ENCODE measurements at regions not wholly inside any gene's neighbourhood (a gene's known extent, or its start where the extent isn't known, plus 50 kb on each side); places are given as distances from the start of the nearest gene placed in this dataset.

DNA sequence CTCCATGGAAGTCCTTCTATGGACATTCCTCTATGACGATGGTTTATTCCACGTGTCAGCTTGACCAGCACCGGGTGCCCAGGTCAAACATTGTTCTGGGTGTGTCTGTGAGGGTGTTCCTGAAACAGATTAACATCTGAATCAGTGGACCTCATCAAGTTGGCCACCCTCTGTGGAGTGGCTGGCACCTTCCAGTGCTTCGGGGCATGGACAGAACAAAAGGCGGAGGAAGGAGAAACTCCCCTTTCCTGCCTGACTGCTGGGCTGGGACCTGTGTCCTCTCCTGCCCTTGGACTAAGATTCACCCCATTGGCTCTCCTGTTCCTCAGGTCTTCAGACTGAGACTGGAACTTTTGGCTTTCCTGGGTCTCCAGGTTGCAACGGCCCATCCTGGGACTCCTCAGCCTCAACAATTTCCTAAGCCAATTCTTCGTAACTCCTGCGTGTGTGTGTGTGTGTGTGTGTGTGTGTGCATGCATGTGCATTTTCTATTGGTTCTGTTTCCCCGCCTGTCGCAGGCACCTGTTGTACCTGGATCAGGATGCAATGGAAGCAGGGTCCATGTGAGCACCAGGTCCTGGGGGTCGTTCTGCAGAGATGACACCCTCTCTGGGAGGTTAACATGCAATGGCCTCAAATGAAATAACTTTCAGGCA, 357.2 kb upstream of the SALL3 start:
- no peak for DNase-seq

DNA sequence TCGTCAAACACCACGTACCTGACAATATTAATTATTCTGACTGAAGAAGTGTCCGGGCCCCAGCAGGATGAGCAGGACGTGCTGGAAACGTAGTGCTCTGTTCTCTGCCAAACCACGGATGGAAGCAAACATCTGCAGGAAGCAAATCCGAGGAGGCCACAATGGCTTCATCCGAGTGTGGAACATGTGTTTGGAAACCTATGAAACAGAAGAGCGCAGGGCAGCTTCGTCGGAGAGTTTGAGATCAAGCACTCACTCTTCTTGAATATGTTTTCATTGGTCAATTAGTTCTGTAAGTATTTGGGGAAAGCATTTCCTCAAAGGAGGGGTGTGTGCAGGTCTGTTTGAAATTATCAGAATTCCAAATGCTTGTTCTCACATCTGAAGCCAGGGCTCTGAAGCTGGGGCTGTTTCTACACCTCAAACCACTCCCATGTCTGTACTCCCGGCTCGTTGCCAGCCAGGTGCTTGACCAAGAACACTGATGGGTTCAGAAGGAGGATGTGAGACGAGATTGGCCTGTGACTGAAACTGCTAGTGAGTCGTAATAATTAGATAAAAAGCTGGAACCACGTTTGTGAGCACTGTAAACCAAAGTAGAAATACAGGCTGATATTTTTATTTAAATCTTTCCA, 356.6 kb upstream of the SALL3 start:
- DNase-seq, result no peak

DNA sequence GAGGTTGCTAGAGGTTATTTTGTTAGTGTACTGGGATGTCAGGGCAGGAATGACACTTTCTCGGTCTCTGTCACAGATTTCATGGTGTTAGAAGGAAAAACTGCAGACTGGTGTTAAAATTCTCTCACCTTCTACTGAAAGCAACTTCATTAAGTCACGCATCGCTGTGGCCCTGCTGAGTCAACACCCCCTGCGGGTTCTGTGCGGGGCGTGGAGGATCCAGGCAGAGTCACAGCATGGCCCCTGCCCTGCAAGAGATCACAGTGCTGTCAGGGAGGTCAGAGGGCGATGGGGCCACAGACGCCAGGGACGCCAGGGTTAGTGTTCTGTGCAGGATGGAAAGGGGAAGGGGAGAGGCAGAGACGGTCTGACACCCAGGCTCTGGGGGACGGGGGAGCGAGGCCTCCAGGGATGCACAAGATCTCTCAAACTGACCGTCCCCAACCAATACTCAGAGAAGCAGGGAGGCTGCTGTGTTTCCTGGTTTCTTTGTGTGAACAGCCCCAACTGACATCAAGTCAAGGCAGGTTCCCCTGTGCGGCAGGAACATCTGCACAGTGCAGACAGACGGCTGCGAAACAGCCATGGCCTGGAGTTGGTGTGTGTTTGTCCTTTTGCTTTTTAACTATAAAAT, 354.9 kb upstream of the SALL3 start:
- DNase-seq, result no peak

DNA sequence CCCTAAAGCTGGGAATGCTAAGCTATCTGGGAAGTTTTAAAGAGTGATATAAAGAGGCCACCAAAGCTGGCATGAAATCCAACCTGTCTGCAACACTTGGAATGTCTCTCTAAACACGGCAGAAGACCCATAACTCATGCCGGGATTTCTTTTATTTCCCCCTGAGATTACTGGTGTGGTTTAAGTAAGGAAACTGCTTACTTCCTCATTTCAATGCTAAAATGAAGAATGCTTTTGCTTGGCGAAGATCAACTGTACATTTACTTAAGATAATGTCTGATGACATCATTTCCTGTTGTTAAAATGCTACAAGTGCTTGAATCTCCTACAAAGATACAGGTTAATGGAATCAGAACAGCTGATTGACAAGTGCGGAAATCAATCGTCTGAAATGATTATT, 353.8 kb upstream of the SALL3 start:
- DNase-seq, result no peak

DNA sequence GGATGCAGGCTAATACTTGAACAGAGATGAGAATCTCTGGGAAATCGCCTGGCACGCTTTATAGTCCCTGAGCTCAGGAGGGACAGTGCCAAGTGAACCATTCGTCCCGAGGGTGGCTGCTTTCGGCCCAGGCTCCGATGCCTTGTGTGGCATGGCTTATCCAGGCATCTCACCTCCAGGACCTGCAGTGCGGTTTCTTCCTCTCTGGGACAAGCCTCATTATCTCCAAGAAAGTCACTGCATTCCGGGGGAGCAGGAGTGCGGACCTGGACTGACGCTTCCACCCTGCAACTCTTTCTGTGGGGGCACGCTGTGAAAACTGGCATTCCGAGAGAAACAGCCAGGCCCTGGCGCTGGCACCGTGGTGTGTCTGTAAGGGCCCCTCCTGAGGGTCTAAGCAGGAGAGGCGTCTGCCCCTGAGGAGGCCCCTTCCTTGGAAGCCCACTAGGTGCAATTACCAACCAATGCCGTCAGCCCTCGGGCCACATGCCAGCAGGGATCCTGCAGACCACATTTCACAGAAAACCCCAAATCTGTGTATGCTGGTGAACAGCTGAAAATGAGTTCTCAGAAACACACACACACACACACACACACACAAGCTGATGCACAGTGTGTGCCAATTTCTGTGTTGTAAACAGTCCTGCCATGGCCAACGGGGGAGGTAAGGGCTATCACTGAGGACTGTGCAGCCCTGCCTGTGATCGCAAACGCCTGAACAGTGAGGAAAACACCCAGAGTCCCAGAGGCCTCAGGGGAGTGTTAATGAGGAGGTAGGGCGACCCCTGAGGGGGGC, 351.9 kb upstream of the SALL3 start:
- DNase-seq, result no peak

DNA sequence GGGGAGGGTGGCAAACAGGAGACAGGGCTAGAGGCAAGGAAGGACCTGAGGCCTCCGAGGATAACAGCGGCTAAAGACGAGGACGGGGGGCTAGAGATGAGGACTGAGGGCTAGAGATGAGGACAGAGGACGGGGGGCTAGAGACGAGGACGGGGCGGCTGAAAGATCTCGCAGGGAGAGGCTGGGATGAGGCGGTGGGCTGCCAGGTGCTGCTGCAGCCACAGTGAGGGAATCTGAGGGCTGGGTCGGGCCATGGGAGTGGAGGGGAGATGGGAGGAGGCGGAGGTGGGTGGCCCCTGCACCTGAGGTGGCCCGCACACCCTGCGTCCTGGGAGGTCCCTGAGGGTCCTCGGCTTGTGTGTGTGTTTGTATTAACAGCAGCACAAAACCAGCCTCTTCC, 350.2 kb upstream of the SALL3 start:
- DNase-seq, result no peak

DNA sequence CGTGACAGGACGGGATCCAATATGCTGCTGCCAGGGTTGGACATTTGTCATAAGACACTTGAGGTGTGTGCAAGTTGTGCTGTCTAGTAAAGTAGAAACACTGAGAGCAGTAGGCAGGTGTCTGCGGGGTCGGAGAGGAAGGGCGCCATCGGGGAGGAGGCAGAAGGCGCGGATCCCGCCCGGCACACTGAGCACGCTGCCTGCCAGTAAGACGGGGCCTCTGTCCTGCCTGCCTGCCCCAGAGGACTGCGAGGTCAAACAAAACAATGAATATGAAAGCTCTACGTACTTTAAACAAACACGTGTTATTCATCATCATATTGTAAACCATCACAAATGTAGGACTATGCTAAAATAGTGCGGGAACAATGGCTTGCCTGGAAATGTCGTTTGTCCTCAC, 349.3 kb upstream of the SALL3 start:
- no peak for DNase-seq

DNA sequence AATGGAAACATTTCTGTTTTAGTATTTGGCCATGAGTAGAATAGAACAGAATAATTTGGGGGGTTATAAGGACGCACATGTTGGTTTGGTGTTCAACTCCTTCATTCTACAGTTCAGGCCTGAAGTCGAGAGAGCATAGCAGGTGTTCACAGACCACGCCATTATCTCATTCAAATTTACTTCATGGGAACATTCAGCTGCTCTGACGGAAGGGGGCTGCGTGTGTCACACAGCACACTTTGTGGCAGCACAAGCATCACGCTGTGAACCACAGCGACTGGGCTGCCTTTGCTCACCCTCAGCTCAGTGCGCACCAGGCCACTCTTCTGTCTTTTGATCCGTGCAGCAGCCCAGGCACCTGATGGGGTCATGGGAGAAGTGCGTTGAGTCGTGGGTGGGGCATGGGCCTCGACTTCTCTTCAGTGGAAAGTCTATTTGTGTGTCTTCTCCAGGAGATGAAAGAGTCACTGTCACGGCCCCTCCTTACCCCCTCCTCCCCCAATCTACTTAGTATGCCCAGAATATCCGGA, 348.6 kb upstream of the SALL3 start:
- DNase-seq, result no peak

DNA sequence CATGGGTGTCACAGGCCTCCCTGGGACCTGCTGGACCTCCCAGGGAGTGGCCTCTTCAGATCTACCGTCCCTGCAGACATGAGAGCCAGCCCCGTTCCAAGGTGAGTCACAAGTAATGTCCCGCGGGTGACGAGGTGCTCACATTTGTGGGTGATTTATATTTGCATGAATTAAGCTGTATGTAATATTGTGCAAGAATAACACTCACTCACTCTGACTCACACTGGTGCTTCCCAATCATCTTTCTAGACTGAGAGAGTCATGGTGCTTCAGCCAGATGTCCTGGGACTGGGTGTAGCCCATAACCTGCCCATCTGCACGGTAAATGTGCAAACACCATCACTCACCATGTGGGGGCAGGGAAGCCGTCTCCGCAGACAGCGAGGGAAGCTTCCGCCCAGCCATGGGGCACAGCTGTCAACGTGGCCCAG, 347.5 kb upstream of the SALL3 start:
- DNase-seq, result no peak

DNA sequence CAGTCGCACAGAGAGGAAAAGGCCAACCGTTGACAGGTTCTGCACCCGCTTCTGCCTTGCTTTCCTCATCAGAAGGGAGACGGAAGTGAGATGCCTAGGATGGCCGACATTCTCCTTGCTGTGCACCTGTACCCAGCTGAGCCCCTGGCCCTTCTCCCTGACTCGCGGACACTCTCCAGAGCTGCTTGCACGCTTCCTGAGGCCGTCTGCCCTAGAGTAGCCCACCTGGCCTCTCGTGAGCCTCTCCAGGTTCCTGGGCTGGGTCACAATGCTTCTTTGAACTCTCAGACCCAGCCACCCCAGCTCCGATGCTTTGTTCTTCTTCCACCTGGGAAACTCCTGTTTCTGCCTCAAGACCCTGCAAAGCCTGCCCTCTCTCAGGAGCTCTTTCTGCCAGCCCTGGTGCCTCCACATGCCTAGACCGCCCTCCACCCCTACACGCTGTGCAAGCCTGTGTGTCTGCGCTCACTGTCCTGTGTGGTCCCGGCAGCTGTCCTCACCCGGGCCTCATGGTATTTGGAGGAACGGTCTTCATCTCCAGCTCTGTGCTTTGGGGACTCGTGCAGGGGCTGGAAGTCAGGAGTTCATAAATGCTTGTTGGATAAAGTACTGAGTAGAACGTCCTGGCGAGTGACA, 345.4 kb upstream of the SALL3 start:
- no peak for DNase-seq

DNA sequence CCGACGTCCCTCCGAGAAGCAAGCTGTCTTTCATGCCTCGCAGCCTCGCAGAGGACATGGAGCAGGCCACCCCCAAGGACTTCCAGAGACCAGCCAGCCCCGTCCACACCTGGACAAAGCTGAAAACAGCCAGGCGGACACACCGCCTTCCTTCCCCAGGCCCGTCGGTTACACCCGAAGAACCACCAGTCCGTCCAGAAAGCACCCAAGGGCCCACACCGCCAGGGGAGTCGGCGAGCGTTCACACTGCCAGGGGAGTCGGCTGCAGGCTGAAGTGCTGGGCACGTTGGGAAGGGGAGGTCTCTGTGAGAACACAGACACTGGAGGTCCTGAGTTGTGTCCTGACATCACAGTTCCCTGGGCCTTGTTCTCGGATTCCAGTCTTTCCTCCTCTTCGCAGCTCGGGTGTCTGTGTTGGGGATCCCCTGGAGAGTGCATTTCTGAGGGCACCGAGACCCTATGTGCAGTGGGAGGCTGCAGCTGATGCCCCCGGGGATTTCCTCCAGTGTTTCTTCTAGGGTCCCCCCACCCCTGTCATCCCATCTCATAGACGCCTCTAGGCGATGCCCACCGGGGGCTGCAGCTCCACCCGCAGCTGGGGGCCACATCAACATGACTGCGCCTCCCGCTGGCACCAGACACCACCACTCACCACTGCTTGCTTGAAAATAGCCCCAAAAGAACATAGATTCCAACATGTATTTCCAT, 344.4 kb upstream of the SALL3 start:
- no peak for DNase-seq

DNA sequence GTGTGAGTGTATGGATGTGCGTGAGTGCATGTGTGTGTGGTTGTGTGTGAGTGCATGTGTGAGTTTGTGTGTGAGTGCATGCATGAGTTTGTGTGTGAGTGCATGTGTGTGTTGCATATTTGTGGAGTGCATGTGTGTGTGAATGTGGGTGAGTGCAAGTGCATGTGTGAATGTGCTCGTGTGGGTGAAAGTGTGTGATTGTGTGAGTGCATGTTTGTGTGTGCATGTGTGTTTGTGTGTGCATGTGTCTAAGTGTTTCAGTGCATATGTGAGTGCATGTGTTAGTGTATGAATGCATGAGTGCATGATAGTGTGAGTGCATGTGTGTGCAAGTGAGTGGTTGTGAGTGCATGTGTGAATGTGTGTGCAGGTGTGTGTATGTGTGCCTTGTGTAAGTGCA, 343.4 kb upstream of the SALL3 start:
- DNase-seq, result no peak

DNA sequence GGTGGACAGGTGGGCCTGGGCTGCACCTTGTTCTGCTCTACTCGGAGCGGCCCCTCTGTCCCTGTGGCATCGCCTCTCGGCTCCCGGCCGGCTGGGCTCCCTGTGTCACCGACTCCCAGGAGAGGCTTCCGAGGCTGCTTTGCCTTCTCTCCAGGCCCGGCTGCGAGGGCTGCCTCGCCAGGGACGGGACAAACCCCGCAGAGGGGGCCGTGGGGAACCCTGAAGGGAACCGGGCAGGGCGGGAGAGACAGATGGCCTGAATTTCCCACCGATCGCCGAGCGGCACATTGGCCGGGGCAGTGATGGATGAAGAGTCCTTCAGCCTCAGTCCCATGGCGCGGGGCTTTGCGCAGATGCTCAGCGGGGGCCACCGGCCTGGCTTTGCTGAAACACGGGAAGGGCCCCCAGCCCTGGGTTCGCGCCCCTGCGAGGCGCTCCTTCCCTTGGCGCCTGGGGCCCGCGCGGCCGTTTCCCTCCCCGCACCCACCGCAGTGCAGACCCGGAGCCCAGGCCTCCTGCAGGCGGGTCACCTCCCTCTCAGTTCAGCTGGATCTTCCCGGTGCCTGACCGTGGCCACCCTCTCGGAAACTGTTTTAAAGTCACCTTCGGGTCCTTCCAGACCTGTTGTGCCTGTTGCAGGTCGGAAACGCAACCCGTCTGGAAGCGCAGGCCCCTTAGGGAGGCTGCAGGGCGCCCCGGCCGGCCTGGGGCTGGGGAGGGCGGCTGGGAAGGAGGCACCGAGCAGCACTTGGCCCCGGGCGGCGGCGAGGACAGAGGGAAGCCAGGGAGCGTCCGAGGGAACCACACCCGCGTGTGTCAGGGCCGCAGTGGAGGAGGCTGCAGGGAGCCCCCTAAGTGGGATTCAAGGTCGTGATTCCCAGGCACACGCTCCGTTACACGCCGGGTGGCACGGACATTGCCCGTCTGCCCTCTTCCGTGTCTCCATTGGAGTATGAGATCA, 341.9 kb upstream of the SALL3 start:
- DNase-seq, result no peak

DNA sequence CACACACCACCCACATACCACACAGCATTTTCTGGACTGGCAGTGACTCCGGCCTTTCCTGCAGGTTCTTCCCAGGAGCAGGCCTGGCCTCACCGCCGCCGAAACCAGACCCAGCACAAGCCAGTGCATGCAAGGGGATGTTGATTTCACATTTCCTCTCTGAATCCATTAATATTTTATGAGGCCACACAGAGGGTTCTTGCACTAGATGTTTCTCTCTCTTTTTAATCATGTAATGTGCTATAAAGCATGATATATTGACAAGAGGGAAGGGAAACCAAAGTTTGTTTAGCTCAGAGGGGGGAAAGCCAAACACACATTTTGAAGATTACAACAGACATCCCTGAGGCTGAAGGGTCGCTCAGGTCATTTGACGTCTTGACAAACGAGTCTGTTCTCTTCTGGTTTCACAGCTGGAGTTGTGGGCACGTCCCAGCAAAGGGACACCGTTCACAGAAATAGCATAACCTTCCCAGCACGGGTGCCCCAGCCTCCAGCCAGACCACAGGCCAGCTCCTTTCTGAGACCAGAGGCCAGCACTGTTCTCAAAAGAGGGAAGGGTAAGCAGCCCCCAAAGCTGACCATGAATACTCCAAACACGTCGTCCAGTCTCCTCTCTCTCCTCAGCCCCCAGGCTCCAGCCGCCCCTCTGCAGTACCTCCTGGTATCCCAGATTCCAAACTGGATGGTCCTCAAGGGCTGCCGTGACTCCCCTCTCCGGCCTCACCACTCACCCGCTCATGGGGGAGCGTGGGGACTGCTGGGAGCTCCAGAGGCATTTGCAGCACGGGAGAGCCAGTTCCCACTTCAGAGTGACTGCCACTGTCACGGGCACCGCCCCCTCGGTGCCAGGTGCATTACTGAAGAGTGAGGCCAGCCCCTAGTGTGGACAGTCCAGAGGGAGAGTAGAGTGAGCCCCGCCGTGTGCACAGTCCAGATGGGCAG, 340.3 kb upstream of the SALL3 start:
- DNase-seq, result no peak

DNA sequence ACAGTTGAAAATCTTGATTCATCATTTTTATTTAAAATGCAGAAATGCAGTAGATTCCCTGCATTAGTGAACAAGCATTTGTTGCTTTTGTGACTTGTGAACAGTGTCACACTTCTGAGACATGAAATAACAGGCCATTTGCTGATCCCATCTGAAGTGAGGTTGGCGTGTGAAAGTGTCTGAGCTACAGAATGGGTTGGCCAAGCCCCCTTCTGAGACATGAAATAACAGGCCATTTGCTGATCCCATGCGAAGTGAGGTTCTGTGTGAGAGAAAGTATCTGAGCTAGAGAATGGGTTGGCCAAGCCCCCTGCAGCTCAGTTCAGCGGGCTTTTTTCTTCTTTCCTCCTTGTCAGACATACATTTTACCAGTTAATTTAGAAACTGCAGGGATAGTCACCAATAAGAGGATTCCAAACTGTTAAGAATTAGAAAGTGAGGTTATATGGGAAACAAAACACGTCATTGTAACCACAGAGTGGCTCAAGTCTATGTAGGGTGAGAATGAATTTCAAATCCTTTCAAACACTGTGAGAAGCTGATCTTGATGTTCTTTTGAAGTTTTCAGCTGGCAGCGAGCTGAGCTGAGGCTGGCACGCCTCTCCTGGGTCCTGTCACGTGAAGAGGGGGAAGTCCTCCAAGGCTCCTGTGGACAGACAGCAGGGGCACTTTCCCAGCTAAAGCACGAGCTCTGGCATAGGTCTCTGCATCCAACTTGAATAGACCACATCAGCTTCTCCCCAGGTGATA, 339.2 kb upstream of the SALL3 start:
- no peak for DNase-seq

DNA sequence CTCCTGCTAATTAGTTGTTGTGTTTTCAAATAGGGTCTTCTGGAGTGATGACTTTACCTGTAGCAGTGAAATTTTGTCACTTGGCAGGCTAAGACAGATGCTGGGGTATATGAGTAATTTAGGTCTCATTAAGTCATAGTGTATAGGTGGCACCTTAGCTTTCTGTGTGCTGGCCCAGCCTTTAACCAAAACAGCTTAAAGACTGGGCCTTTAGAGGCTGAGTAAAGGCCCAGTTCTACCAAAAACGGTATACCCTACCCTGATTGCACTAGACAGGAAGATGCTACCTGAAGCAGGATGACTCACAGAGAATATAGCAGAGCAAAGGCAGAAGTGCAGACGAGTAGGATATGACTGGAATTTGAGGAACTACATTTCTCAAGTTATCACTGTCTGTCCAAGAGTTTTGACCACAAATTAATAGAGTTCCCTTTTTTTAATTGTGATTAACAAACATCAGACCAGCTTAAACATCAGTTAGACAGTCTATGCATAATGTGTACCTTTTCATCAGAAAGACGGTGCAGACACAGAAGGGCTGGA, 337.9 kb upstream of the SALL3 start:
- peak; percentile 27 for DNase-seq

DNA sequence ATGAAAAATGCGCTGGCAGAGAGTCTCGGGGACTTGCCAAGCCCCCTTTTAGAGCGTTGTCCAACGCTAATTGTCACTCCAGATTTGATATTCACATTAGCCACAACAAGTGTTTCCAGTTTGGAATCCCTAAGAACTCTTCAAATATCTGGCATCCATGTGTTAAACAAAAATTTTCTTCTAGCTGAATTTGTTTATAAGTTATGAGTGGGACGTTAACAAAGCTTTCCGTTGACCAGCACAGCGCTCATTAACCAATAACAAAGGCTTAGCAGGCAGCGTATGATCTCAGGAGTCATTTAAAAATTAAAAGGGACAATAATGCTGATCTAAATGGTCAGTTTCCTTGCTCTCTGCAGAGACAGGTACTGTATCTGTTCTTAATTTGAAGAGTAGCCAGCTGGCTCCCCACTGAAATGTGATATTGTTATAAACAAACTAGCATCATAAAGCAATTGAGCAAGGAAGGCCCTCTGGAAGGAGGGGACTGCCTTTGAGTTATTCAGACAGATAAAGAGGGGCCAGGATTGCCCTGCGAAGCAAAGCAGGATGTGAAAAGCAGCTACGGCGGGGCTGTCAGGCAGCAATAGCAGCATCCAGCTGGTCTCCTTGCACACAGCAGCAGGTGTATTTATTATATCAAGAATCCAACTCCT, 337.2 kb upstream of the SALL3 start:
- DNase-seq, result no peak

DNA sequence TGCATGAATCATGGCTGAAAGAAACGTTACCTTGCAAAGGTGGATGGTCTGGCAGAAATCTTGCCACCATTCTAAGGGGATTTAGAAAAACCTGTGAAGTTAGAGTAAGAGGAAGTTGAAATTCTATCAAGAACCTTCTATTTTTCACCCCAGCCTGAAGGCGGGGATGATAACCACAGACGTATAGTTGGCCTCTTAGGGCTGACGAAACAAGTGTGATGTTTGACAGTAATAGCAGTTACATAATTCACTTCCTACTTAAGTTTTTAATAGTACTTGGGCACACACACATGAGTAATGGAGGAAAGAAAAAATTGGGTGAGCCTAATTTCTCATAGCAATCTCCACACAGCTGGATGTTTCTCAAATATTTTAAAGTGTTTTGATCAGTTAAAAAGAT, 336.6 kb upstream of the SALL3 start:
- peak; percentile 80 for DNase-seq

All from GF-D8 (cell line).